SK-N-SH (cell line): ENCODE measurements at regions not wholly inside any gene's neighbourhood (a gene's known extent, or its start where the extent isn't known, plus 50 kb on each side); places are given as distances from the start of the nearest gene placed in this dataset.

Experiments used
- EP300 ChIP-seq, 2 experiments: IDR thresholded peaks; 2 replicates each; pipeline versions ENCODE4 v1.4.0 to v1.6.1; 2012; ENCODE audit warnings: borderline replicate concordance in 1 of 2, low read depth in 1 of 2, low read length in 1 of 2
- GABPA ChIP-seq: IDR thresholded peaks from 2 replicates; pipeline ENCODE4 v1.4.0; 2012; ENCODE audit warnings: low read depth, mild to moderate bottlenecking
- JUND ChIP-seq: IDR thresholded peaks from 2 replicates; pipeline ENCODE4 v1.4.0; 2012
- NRF1 ChIP-seq: IDR thresholded peaks from 2 replicates; pipeline ENCODE4 v1.6.1; 2012; ENCODE audit warnings: low read depth, mild to moderate bottlenecking, low read length
- PBX3 ChIP-seq: IDR thresholded peaks from 2 replicates; pipeline ENCODE4; 2012
- POLR2AphosphoS5 ChIP-seq: IDR thresholded peaks from 2 replicates; pipeline ENCODE4 v1.6.1; 2012; ENCODE audit warnings: low read depth, low read length
- RAD21 ChIP-seq: IDR thresholded peaks from 2 replicates; pipeline ENCODE4 v1.6.1; 2012; ENCODE audit warnings: mild to moderate bottlenecking, low read length
- TAF1 ChIP-seq: IDR thresholded peaks from 2 replicates; pipeline ENCODE4 v1.6.1; 2012; ENCODE audit warnings: low read depth, mild to moderate bottlenecking, low read length, moderate library complexity, borderline replicate concordance
- TF ChIP-seq, protein P1 (sequence below): fragments of 200-600 bp; sonication (generic); IDR thresholded peaks from 2 replicates; pipeline ENCODE4 v1.6.1; 2017; ENCODE audit warnings: antibody characterized with exemption, mild to moderate bottlenecking, moderate library complexity
- TF ChIP-seq, protein P2 (sequence below): fragments of 150-350 bp; IDR thresholded peaks from 2 replicates; pipeline ENCODE4 v1.6.1; 2017; ENCODE audit warnings: antibody characterized with exemption, low read length, low read depth, borderline replicate concordance
- TF ChIP-seq, protein P3 (sequence below): IDR thresholded peaks from 2 replicates; pipeline ENCODE4 v1.4.0; 2012; ENCODE audit warnings: low read depth

GRCh38 chr10:132487241-132488135 lies 50.1 kb upstream of the INPP5A start:
- TF ChIP-seq, protein P1, sequence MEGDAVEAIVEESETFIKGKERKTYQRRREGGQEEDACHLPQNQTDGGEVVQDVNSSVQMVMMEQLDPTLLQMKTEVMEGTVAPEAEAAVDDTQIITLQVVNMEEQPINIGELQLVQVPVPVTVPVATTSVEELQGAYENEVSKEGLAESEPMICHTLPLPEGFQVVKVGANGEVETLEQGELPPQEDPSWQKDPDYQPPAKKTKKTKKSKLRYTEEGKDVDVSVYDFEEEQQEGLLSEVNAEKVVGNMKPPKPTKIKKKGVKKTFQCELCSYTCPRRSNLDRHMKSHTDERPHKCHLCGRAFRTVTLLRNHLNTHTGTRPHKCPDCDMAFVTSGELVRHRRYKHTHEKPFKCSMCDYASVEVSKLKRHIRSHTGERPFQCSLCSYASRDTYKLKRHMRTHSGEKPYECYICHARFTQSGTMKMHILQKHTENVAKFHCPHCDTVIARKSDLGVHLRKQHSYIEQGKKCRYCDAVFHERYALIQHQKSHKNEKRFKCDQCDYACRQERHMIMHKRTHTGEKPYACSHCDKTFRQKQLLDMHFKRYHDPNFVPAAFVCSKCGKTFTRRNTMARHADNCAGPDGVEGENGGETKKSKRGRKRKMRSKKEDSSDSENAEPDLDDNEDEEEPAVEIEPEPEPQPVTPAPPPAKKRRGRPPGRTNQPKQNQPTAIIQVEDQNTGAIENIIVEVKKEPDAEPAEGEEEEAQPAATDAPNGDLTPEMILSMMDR, result no peak
- TF ChIP-seq, protein P2, sequence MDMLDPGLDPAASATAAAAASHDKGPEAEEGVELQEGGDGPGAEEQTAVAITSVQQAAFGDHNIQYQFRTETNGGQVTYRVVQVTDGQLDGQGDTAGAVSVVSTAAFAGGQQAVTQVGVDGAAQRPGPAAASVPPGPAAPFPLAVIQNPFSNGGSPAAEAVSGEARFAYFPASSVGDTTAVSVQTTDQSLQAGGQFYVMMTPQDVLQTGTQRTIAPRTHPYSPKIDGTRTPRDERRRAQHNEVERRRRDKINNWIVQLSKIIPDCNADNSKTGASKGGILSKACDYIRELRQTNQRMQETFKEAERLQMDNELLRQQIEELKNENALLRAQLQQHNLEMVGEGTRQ, result no peak
- no peak for TF ChIP-seq TAF1
- TF ChIP-seq NRF1, result no peak
- no peak for TF ChIP-seq JUND
- TF ChIP-seq EP300 (IDR thresholded peaks at IDR 0.05; ENCODE audit: borderline replicate concordance in 1 of 2, low read depth in 1 of 2, low read length in 1 of 2), result no peak
- no peak for TF ChIP-seq GABPA
- TF ChIP-seq POLR2AphosphoS5, result no peak
- no peak for TF ChIP-seq PBX3
- TF ChIP-seq, protein P3, sequence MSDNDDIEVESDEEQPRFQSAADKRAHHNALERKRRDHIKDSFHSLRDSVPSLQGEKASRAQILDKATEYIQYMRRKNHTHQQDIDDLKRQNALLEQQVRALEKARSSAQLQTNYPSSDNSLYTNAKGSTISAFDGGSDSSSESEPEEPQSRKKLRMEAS, result no peak
- no peak for TF ChIP-seq RAD21
